ENCODE measurements at regions not wholly inside any gene's neighbourhood (a gene's known extent, or its start where the extent isn't known, plus 50 kb on each side); places are given as distances from the start of the nearest gene placed in this dataset.
"Not testable (repeated sequence)": the region's sequence is repeated elsewhere in the genome, so short reads cannot be mapped to it uniquely, and the experiment has no call there.

DNA sequence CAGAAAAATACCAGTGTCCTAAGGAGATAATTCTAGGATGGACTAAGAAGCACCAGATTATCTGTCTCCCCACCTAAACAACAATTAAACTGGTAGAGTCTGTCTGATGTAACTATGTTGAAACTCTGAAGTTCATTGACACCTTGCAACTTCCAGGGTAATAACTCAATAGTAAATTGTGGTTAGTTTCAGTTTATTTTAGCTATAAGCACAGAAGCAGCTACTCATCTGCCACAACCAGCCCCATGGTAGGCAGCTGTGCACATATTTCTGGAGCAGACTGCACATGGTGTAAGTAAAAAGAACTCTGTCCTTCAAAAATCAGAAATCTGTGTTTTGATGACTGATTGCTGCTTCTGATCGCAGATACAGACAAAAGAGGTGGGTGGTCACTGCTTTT is 852.1 kb downstream of the CDH11 start:
- Histone ChIP-seq H3K4me3 (no peak overlapping the region), H3K36me3 (no peaks in the 10 kb centered on the region), H3K9me3 (no peaks in the 10 kb centered on the region), H3K27me3 (no peaks in the 10 kb centered on the region), H3K27ac (no peak overlapping the region), H3K4me1 (no peaks in the 10 kb centered on the region)
- TF ChIP-seq EP300 (IDR thresholded peaks at IDR 0.05) (no peak), POLR2AphosphoS5 (IDR thresholded peaks at IDR 0.05) (no peak), POLR2A (IDR thresholded peaks at IDR 0.05) (no peak)
- TF ChIP-seq, protein P1, sequence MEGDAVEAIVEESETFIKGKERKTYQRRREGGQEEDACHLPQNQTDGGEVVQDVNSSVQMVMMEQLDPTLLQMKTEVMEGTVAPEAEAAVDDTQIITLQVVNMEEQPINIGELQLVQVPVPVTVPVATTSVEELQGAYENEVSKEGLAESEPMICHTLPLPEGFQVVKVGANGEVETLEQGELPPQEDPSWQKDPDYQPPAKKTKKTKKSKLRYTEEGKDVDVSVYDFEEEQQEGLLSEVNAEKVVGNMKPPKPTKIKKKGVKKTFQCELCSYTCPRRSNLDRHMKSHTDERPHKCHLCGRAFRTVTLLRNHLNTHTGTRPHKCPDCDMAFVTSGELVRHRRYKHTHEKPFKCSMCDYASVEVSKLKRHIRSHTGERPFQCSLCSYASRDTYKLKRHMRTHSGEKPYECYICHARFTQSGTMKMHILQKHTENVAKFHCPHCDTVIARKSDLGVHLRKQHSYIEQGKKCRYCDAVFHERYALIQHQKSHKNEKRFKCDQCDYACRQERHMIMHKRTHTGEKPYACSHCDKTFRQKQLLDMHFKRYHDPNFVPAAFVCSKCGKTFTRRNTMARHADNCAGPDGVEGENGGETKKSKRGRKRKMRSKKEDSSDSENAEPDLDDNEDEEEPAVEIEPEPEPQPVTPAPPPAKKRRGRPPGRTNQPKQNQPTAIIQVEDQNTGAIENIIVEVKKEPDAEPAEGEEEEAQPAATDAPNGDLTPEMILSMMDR (IDR thresholded peaks at IDR 0.05), result no peak
- 66 to 72% methylated on average over 1 of the region's 1 CpG for WGBS, 2 donors
- DNase-seq, result no peak
- intact Hi-C loops (cut with DNase I), result no loop called here

DNA sequence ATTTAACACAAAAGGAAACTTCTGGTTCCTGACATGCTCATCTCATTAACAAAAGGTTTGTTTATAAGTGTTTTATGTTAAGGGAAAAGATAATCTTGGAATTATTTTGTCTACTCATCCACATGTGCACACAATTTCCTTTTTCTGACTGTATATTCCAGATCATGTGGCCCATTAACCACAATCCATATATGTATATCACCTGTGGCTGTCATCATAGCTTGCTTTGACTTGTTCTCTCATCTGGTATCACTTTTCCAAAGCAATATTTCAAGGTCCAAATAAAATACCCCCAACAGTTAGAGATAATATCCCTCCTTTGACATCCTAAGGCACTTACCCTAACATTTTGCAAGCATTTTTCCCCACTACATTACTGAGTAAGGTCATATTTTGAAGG is 856.1 kb downstream of the CDH11 start:
- Histone ChIP-seq H3K4me1 (no peaks in the 10 kb centered on the region), H3K4me3 (no peak overlapping the region), H3K27me3 (no peaks in the 10 kb centered on the region), H3K36me3 (no peaks in the 10 kb centered on the region), H3K27ac (no peak overlapping the region), H3K9me3 (no peaks in the 10 kb centered on the region)
- intact Hi-C loops (cut with DNase I), result no loop called here
- DNase-seq, result no peak
- TF ChIP-seq POLR2A (IDR thresholded peaks at IDR 0.05), result no peak
- TF ChIP-seq POLR2AphosphoS5 (IDR thresholded peaks at IDR 0.05), result no peak
- TF ChIP-seq EP300 (IDR thresholded peaks at IDR 0.05), result no peak
- TF ChIP-seq, protein P1 (IDR thresholded peaks at IDR 0.05), result no peak

DNA sequence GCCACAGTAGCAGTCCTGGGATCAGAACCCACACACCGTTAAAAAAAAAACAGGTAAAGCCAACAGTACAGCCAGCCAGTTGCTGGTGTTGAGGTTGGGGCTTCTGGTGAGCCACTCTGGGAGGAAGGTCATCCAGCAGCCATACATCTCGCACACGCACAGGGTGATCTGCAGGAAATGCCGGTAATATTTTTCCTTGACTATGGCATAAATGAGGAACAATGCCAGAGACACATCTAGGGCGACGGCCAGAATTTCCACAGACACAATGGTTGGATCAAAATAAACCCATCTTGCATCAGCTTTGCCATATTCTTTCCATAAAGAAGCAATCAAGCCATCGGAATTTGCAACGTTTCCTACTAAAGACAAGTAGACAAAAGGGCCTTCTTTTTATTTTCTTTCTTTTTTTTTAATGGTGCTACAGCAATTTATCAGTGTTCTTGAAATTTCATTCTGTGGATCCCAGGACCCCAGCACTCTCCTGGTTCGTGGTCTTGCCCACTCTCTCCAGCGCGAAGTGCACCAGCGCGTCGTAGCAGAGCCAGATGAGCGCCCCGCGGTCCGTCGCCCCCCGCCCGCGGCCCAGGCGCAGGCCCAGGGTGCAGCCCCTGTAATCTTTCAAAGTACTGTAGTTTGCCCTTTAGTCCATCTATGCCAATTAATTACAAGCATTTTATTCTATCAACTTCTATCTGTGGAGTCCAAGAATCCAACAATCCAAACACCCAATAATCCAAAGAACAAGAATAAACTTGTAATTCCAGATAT is 861.0 kb downstream of the CDH11 start:
- intact Hi-C loops (cut with DNase I); H3K4me1 ChIP-seq; H3K27ac ChIP-seq; H3K27me3 ChIP-seq; H3K9me3 ChIP-seq; H3K4me3 ChIP-seq; H3K36me3 ChIP-seq; DNase-seq: not testable (repeated sequence)
- 94 to 95% methylated on average over 23 of the region's 23 CpGs for WGBS, 2 donors

DNA sequence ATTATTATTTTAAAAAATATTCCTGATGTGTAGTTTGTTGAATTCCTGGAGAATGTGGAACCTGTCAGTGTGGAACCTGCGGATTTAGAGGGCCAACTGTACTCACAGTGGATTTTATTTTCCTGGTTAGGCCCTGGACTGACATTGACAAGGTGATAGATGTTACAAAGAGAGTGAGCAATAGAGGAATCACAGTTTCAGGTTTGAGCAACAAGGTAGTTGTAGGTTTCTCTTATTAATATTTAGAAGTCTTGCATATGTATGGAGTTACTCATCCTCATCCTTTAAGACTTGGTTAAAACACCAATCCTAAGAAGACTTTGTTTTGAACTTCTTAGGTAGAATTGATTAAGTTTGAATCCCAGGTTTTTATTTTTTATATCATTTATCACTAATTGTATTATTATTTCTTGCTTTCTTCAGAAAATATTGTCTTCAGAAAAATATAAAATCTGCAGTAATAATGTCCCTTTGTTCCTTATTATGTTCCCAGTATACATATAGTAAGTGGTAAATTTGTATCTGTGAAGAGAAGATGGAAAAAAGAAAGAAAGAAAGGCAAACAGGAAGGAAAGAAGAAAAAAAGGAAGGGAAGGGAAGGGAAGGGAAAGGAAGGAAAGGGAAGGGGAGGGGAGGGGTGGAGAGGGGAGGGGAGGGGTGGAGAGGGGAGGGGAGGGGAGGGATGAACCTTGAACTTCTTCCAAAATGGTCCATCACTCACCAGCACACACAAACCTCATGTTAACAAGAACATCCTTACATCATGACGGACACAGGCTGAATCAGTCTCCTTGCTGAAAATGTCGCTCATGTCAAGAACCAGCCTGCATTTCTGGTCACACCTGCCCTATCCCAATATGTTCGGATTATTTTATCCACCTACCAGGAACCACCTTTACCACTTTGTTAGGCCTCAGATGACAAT is 867.2 kb downstream of the CDH11 start:
- Histone ChIP-seq H3K9me3 (no peaks in the 10 kb centered on the region), H3K36me3 (no peaks in the 10 kb centered on the region), H3K4me1 (peaks cover 0 to 7% (median 2%) of the 10 kb centered on the region in 4 donors), H3K27ac (no peak overlapping the region), H3K27me3 (no peaks in the 10 kb centered on the region), H3K4me3 (no peak overlapping the region)
- no peak for DNase-seq
- intact Hi-C loops (cut with DNase I), result no loop called here
- TF ChIP-seq EP300 (IDR thresholded peaks at IDR 0.05), result no peak
- no peak for TF ChIP-seq POLR2AphosphoS5 (IDR thresholded peaks at IDR 0.05)
- TF ChIP-seq, protein P1 (IDR thresholded peaks at IDR 0.05), result no peak
- no peak for TF ChIP-seq POLR2A (IDR thresholded peaks at IDR 0.05)
- 88 to 92% methylated on average over 4 of the region's 4 CpGs for WGBS, 2 donors

DNA sequence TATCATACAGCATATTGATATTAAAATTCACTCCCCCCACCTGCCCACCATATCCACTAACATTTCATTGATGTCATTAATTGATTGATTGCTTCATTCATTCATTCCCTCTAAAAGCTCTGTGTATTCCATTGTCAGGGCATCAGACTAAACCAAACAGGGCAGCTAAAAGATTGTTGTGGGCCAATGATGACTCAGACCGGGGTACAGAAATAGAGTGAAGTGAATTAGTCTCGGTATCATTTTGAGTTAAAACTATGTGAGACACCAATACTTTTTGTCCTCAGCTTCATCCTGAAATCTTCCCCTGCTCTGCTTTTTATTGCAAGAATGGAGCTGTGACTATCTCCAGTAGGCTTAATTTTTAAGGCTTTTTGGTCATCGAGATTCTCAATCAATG is 868.3 kb downstream of the CDH11 start:
- no peak for TF ChIP-seq POLR2A (IDR thresholded peaks at IDR 0.05)
- H3K4me1 ChIP-seq, result peaks cover 0 to 7% (median 2%) of the 10 kb centered on the region in 4 donors
- no peaks in the 10 kb centered on the region for H3K27me3 ChIP-seq
- no peaks in the 10 kb centered on the region for H3K36me3 ChIP-seq
- DNase-seq, result no peak
- no peaks in the 10 kb centered on the region for H3K9me3 ChIP-seq
- no peak overlapping the region for H3K27ac ChIP-seq
- WGBS, 2 donors, result 92% methylated on average over 3 of the region's 3 CpGs
- intact Hi-C loops (cut with DNase I), result no loop called here
- H3K4me3 ChIP-seq, result no peak overlapping the region
